OCI-LY7 (cell line): ENCODE measurements at regions not wholly inside any gene's neighbourhood (a gene's known extent, or its start where the extent isn't known, plus 50 kb on each side); places are given as distances from the start of the nearest gene placed in this dataset.

Experiments used
- EZH2phosphoT487 ChIP-seq: fragments of 200-600 bp; sonication (generic); IDR thresholded peaks from 2 replicates; pipeline ENCODE4 v1.6.1; 2018; ENCODE audit warnings: low read depth, borderline replicate concordance, mild to moderate bottlenecking, mixed run types, antibody characterized with exemption, low read length, moderate library complexity, mixed read lengths
- TF ChIP-seq, protein P1 (sequence below): fragments of 200-600 bp; sonication (generic); conservative IDR thresholded peaks from 2 replicates; pipeline ENCODE4 v1.5.1; 2014; ENCODE audit warnings: mild to moderate bottlenecking, antibody characterized with exemption, low read length, moderate library complexity, mixed read lengths

DNA sequence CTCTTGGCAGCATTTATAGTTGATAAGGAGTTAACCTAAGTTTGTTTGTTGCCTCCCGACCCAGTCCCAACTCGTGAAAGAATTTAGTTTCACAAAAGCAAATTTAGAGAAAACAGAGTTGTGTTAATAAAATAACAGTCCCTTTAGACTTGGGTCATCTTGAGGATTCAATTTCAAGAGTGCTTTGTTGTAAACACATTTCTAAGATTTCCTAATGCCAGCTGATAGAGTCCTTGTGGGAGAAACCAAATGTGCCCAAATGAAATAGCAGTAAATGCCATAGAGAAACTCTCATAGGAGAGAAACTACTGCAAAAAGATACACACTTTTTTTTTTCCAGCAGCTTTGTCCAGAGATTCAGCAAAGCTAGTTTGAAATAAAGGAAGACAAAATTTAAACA is 211.3 kb upstream of the BMPER start:
- TF ChIP-seq, protein P1, sequence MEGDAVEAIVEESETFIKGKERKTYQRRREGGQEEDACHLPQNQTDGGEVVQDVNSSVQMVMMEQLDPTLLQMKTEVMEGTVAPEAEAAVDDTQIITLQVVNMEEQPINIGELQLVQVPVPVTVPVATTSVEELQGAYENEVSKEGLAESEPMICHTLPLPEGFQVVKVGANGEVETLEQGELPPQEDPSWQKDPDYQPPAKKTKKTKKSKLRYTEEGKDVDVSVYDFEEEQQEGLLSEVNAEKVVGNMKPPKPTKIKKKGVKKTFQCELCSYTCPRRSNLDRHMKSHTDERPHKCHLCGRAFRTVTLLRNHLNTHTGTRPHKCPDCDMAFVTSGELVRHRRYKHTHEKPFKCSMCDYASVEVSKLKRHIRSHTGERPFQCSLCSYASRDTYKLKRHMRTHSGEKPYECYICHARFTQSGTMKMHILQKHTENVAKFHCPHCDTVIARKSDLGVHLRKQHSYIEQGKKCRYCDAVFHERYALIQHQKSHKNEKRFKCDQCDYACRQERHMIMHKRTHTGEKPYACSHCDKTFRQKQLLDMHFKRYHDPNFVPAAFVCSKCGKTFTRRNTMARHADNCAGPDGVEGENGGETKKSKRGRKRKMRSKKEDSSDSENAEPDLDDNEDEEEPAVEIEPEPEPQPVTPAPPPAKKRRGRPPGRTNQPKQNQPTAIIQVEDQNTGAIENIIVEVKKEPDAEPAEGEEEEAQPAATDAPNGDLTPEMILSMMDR = no peak
- no peak for TF ChIP-seq EZH2phosphoT487
